Right ventricle myocardium inferior (tissue), 1 donor: ENCODE measurements at regions not wholly inside any gene's neighbourhood (a gene's known extent, or its start where the extent isn't known, plus 50 kb on each side); places are given as distances from the start of the nearest gene placed in this dataset.

Experiments
- ATAC-seq: fragments of 200-7000 bp; cut with Tn5 transposase; one replicate; pipeline ENCODE4 v1.9.1; 2020; ENCODE audit warnings: mild to moderate bottlenecking, moderate library complexity
- DNase-seq: peaks from one replicate; pipeline ENCODE4 v3.0.0; 2021; ENCODE audit errors: missing footprints
- intact Hi-C: fragments of 100-400 bp; cut with DNase I; formaldehyde crosslinking; loops from one replicate; pipeline ENCODE4 v1.11.0; 2022
- donor health status: DM: no; HTN: yes; CAD: no; lungs with severe emphysema.

DNA sequence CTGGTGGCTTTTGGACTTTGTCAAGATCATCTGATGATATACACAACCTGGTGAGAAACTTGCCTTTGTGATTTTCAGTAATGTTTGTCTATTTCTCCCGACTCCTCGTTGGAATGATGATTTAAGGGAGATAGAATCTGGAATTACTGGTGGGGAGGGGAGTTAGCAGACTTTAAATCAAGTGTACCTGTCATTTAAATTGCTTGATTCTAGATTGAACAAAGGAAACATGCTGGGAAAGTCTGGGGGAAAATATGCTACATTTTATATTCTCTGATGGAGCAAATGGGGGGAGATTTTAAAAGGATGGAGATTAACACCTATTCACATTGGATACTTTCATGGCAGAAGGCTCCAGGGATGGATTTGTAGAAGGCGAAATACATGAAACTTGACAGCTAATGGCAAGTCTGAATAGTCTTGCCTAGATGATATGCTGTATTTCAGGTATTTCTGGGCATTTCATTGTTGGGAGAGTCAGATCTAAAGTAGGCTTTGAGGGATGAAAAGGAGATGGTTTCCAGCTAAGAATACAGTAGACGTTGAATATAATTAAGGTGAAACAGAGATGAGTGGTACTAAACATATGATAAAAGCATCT is 189.1 kb upstream of the PDZRN3 start:
- intact Hi-C loops, result no loop called here
- ATAC-seq, result no peak
- no peak for DNase-seq

DNA sequence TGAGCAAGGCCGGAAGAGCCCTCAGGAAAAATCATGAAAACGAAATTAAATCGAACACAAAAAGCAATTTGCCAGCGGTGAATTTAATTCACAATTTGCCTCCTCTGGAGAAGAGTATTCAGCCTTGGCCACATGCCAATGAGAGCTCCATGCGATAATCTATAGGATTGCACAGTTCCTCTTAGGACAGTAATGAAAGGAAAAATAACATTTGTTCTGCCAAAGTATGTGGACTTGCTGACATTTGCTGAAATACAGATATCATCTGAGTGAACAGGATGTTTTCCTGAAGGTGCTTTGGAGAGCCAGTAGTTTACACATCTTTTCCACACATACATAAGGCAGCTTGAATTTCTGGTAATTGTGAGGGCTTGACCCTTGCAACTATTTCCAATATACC is 188.6 kb upstream of the PDZRN3 start:
- intact Hi-C loops, result no loop called here
- ATAC-seq (peak; percentile 60), DNase-seq (no peak)

DNA sequence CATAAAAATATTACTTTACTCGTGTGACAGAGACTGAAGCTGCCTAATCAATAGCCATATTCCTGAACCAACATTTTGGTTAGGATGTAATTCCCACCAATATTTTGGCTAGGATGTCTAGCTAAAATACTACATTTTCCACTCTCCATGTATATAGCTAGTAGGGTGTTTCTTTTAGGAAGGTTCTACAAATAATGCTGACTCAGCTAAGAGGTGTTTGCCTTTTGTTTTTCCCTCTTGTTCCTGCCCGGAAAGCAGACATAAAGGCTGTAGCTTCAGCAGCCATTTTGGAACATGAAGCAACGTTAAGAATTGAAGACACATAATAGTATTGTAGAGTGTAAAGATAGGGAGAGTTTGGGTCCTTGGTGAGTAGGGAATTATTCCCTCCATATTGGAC is 187.3 kb upstream of the PDZRN3 start:
- no peak for ATAC-seq
- intact Hi-C loops, result no loop called here

DNA sequence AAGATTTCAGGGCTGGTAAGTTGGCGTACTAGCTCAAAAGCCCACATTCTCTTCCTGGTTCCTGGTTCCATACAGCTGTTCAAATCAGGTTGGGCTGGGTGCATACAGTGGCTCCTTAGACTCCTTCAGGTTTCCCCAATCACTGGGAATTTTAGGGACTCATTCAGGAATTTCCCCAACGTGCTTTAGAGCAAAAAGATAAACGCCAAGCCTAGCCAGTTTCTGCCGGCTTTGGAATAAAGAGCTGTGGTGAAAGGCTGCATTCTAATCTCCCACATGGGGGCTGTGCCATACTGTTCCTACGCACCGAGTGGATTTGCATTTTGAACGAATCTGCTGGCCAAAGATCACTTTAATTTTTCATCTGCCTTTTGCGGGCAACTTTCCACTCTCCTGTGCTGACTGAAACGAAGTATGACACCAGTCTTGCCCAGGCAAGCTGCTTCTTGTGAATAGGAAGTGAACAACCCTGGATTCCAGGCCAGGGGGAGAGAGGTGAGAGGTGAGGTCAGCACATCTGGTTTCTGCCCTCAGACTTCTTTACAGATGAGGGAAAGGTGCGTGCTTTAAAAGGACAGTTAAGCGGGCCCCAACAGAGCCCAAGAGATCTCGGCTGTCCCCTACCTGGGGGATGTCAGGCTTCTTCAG is 184.2 kb upstream of the PDZRN3 start:
- no peak for ATAC-seq
- intact Hi-C loops, result loop anchor here (5.0 kb wide), 1 partner anchor 187 kb away; the partner anchor contains the start of gene PDZRN3

More for the DNA sequence above, 187.3 kb upstream of the PDZRN3 start:
- no peak for DNase-seq

DNA sequence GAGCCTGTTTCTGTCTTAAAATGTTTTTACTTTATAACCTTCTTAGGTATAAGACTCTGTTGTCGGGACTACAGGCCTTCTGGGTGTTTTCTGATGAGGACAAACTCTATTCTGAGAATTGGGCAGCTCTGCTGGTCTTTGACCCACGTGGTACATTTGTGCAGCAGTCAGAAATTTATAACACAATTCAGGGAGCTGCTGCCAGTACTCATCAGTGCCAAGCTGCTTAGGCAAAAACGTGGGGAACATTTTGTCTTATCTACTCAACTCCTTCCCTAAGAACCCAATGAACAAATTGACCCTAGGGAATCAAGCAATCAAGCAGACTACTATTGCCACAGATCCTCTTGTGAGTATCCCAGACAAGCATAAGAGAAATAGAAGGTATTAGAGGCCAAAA is 180.7 kb upstream of the PDZRN3 start:
- peak; percentile 96 for ATAC-seq
- peak; percentile 77 for DNase-seq
- intact Hi-C loops, result loop anchor here (5.0 kb wide), 1 partner anchor 183 kb away; the partner anchor contains the start of gene PDZRN3

More for the DNA sequence above, 184.2 kb upstream of the PDZRN3 start:
- no peak for DNase-seq

DNA sequence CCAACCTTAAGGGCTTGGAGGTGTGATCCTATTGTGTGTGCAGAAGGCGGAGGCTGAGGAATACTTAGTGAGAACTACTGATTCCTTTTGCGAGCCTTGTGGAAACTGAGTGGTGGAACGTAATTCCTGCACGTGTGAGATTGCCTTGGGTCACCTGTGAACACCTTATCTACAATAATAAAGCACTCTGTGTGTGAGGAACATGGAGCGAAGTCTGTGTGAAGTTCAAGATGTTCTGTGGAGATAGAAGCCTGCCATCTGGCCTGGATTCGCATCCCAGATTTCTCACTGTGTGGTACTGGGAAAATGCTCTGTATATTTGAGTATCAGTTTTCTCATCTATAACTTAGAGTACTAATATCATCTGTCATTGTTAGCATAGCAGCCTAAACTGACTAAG is 179.5 kb upstream of the PDZRN3 start:
- DNase-seq, result no peak
- intact Hi-C loops, result no loop called here
- no peak for ATAC-seq

DNA sequence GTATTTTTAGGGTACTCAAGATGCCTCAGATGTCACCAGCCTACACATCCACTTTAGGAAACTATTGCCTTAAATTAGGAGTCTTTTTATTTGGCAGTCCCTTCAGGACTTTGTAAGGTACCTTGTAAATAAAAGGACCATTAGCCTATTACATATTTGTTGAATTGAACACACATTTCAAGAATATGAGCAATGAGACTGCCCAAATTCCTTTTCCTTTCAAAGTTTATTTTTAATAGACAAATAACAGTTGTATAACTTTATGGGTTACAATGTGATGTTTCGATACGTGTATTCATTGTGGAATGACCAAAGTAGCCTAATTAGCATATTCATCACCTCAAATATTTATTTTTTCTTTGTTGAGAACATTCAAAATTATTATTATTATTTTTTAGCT is 176.7 kb upstream of the PDZRN3 start:
- intact Hi-C loops, result no loop called here
- no peak for ATAC-seq
- no peak for DNase-seq

DNA sequence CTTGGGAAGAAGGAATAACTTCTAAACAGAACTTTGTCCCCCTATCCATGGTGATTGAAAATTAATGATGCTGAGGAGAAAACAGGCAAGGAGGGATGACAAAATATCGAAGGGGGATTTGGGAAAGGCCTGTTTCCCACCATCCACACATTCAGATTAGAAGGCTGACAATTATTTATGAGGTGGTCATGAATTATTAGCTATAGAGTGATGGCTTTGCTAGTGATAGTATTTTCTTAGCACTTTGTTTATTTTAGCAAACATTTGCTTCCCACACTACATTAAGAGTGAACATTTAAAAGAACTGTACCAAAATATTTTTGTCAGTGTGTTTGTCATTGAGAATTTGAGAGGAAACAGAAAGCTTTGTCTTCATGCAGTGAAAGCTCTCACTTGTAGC is 172.6 kb upstream of the PDZRN3 start:
- DNase-seq (no peak), ATAC-seq (no peak)
- intact Hi-C loops, result no loop called here

DNA sequence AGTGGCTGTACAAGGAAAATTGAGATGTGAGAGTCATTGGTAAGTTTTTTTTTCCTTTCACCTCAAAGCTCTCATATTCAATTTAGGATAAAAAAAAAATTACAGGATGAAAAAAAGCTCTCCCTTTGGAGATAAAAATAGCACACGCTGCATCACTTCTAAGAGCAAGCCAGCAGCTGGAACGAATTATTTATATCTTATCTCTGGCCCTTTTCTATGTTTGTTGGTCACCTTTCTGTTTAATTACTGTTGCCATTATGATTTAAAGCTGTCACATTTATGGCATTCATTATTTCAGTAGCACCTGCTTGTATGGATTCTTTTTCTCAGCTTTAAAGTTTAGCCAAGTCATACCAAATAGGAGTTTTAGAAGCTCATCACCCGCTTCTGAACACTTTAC is 171.6 kb upstream of the PDZRN3 start:
- DNase-seq, result no peak
- intact Hi-C loops, result no loop called here
- no peak for ATAC-seq

DNA sequence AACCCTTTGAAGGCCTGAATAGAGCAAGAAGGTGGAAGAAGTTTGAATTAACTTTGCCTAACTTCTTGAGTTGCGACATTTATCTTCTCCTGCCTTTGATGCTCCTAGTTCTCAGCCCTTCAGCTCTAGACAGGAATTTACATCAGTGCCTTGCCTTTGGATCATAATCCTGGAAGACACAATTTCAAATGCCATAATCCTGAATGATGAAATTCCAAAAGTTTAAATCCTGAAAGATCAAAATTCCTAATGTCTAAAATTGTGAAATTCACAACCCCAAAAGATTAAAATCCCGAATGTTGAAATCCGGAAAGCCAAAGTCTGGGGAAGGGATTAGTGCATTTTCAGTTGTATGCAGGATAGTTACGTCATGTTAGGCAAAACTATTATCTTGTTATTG is 166.6 kb upstream of the PDZRN3 start:
- ATAC-seq (no peak), DNase-seq (no peak)
- intact Hi-C loops, result loop anchor here (5.0 kb wide), 1 partner anchor 56 kb away; no protein-coding TSS in a partner anchor

DNA sequence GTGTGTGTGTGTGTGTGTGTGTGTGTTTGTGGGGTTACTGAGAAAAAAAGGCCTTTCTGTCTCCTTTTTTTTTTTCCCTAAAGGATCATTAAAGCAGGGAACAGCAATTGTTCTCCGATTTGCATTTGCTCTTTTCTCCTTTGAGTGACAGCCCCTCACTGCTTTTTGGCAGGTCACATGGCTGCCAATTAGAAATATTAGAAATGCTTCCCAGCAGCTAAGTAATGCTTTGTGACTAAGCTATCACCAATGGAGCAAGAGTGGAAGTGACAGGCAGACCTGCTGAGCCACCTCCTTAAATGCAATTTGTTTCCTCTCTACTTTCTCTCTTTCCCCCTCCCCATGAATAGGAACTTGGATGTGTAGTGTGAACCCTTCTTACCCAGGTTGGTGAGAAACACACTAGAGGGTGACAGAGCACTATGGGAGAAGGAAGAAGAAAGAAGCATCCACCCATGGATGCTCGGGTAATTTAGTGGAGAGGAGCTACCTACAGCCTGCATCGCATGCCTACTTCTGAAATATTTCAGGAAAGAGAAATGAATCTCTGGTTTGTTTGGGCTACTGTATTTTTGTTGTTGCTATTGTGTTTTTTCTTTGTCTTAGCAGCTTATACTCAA is 165.2 kb upstream of the PDZRN3 start:
- DNase-seq (no peak), ATAC-seq (no peak)
- intact Hi-C loops, result loop anchor here (5.0 kb wide), 1 partner anchor 57 kb away; no protein-coding TSS in a partner anchor

DNA sequence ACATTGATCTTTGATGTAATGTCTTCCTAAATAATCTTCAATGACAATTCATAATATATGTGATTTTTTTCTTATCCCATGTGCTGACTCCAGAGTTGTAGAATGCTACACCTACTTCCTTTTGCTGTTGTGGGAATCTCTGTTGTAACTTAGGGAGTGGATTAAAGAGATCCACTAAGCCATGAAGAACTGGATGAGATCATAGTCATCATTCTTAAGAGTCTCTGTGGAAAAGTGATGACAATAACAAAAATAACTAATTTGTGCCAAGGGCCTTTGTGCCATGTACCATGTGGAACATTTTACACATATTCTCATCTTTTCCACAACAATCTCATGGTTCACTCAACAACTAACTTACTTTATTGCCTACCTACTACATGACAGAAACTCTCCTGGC is 162.9 kb upstream of the PDZRN3 start:
- intact Hi-C loops, result no loop called here
- ATAC-seq (no peak), DNase-seq (no peak)

DNA sequence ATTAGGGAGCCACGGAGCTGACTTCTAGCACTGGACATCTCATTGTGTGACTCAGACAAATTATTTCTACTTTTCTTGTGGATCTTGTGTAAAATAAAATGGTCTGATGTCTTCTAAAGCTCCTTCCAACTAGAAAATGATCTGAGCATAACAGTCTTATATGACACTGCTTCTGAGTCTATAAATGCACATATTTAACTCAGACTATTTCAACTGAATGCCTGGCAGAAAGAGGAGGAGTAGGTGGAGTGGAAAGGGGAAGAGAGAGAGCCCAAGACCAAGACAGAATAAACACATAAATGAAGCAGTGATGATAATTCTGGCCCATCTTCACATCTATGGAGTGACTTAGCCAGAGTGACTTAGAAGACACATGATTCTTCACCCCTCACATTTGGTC is 162.3 kb upstream of the PDZRN3 start:
- DNase-seq (no peak), ATAC-seq (no peak)
- intact Hi-C loops, result no loop called here

DNA sequence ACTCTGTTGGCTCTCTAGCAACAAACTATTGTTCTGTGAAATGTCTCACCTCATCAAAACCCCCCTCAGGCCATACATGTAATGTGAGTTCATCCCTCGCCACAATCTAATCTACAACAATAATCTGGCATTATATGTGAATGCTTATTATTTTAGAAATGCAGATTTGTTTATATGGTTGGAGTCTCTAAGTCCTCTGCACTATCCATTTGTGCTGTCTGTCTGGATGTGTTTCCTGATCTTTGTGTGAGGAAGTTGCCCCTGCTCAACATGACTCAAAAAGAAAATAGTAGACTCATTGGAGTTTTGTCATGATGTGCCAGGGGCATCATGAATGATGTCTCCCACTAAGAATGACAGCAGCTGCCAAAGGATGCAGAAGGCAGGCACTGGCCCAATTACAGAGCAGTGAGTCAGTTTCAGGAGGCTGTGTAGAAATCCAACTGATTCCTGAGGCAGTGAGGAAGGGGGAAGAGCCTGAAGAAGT is 161.6 kb upstream of the PDZRN3 start:
- DNase-seq (no peak), ATAC-seq (no peak)
- intact Hi-C loops, result no loop called here

DNA sequence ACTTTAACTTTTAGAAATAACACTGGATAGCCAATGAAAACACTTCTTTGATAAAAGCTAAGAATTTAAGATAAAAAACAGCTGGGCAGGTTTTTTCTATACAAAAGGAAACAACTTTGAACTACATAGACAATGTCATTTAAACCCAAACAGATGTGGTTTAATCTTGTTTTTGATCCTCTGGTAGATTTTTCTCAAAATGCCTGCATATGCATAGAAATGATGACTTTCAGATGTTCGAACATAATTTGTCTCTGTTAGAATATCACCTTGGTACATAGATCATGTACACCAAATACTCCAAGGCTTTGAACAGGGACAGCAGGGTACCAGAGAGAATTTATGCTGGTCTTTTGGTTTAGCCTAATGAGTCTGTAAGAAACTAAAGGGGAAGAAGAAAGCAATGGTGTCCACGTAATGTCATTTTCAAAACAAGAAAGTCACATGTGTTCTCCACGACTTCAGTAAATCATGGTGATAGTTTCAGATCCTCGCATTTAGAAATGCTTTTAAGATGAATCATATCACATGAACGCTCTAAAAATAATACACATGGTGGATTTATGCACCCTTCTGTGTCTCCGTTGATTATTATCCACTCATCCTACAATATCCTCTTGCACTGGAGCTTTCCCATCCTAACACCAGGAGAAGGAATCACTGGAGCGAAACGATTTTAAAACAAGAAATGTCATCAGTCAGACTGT is 160.1 kb upstream of the PDZRN3 start:
- ATAC-seq (no peak), DNase-seq (no peak)
- intact Hi-C loops, result no loop called here

DNA sequence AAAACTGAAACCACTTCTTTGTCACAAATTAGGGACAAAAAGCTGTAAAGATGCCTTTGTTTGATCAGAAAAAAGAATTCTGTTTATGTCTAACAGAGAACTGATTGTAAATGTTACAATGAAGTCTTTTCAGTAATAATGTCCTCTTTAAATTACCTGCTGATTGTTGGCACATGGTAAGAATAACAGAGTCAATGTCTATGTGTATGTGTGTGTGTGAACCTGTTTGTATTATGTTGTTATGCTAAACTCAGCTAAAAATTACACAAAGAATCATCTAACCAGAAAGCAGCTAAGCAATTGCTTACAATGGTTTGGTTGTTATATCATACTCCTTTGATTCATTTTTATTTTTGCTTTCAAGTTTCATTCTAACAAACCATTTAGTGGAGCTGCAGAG is 159.1 kb upstream of the PDZRN3 start:
- intact Hi-C loops, result no loop called here
- ATAC-seq, result no peak
- DNase-seq, result no peak

DNA sequence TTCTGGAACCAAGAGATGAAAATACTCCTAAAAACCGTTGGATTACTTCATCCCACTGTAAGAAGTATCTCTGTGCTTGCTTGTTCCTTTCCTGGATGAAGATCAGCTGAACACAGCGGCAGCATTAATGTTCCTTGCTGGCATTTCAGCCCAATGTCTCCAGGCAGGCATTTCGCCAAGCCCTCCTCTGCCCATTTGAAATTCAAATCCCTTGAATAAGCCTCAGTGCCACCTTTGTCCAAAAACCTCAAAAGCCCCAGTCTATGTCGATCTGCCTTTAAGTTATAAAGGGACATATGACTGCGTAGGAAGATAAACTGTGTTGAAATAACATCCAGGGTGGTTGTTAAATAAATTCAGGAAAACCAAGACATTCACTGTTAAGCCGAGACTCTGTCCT is 156.8 kb upstream of the PDZRN3 start:
- ATAC-seq (no peak), DNase-seq (no peak)
- intact Hi-C loops, result no loop called here

DNA sequence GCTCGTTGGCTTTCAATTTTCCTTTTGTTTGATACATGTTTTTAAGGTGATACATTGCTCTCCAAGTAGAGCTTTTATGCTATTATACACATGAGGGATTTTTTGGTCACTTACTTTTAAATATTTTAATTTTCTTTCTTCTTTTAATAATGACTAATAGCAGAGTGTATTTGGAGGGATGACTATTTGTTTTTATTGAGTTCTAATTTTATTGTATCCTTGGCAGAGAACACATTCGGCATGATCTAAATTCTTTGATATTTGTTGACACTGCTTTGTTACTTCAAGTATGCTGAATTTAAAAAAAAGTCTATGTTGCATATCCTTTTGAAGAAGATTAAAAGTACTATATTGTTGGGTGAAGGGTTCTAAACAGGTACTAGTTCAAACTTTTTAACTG is 149.9 kb upstream of the PDZRN3 start:
- DNase-seq, result no peak
- ATAC-seq, result no peak
- intact Hi-C loops, result no loop called here

DNA sequence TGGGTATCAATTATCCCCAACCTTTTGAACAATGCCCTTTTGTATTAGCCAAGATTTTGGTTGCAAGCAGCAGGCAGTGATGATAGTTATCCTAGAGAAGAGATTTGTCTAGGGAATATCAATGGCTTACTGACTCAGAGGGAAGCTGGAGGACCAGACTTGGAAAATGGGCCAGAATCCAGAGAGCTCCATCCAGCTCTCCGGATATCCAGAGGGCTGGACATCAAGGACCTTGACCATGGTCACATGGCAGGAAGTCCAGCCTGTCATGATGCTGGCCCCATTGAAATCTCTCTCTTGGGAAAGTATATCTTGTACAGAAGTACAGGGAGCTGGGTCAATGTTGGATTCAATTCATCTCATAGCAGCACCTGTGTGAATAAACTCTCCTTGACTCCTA is 148.5 kb upstream of the PDZRN3 start:
- peak; percentile 64 for ATAC-seq
- DNase-seq, result no peak
- intact Hi-C loops, result no loop called here
